ENCODE measurements at regions not wholly inside any gene's neighbourhood (a gene's known extent, or its start where the extent isn't known, plus 50 kb on each side); places are given as distances from the start of the nearest gene placed in this dataset.

GRCh38 chr10:109433434-109433833, 489.9 kb downstream of the XPNPEP1 start:
- no peaks in the 10 kb centered on the region for H3K36me3 Mint-ChIP-seq
- TF ChIP-seq ERG (CRISPR knock-in tag; IDR thresholded peaks at IDR 0.05) = no peak
- no peak for TF ChIP-seq RORB (CRISPR knock-in tag; IDR thresholded peaks at IDR 0.05)
- TF ChIP-seq FOXK1 (CRISPR knock-in tag; IDR thresholded peaks at IDR 0.05) = no peak
- no peak for TF ChIP-seq NFYB (CRISPR knock-in tag; conservative IDR thresholded peaks at IDR 0.05; ENCODE audit: low read depth)
- TF ChIP-seq STAT6 (CRISPR knock-in tag; conservative IDR thresholded peaks at IDR 0.05; ENCODE audit: low read depth) = no peak
- TF ChIP-seq SMAD3 (CRISPR knock-in tag; IDR thresholded peaks at IDR 0.05; ENCODE audit: borderline replicate concordance) = no peak
- TF ChIP-seq IRF2 (CRISPR knock-in tag; IDR thresholded peaks at IDR 0.05; ENCODE audit: borderline replicate concordance, low read depth) = no peak
- H3K9me3 Mint-ChIP-seq = no peaks in the 10 kb centered on the region
- H3K4me3 Mint-ChIP-seq = no peak overlapping the region
- no peaks in the 10 kb centered on the region for H3K27me3 Mint-ChIP-seq (ENCODE audit: low read depth)
- CTCF ChIA-PET = no interaction called here
- ATAC-seq (no peak), DNase-seq (ENCODE audit: low spot score) (no peak)
- POLR2A ChIA-PET = no interaction called here
- peaks cover 3% of the 10 kb centered on the region; the same call in 1 of the 2 replicates for H3K4me1 Mint-ChIP-seq
- H3K27ac Mint-ChIP-seq = no peak overlapping the region

GRCh38 chr10:109432281-109432680, 491.0 kb downstream of the XPNPEP1 start:
- ATAC-seq (no peak), DNase-seq (ENCODE audit: low spot score) (no peak)
- no peaks in the 10 kb centered on the region for H3K27me3 Mint-ChIP-seq (ENCODE audit: low read depth)
- ChIA-PET POLR2A (no interaction called here), CTCF (no interaction called here)
- no peaks in the 10 kb centered on the region for H3K9me3 Mint-ChIP-seq
- peaks cover 4% of the 10 kb centered on the region for H3K4me1 Mint-ChIP-seq
- no peaks in the 10 kb centered on the region for H3K36me3 Mint-ChIP-seq
- H3K27ac Mint-ChIP-seq = no peak overlapping the region
- H3K4me3 Mint-ChIP-seq = no peak overlapping the region
- TF ChIP-seq NR1H2 (CRISPR knock-in tag; IDR thresholded peaks at IDR 0.05) (no peak), E2F1 (CRISPR knock-in tag; IDR thresholded peaks at IDR 0.05) (no peak), SMAD3 (CRISPR knock-in tag; IDR thresholded peaks at IDR 0.05; ENCODE audit: borderline replicate concordance) (no peak), PREB (CRISPR knock-in tag; IDR thresholded peaks at IDR 0.05; ENCODE audit: borderline replicate concordance) (no peak), SOX15 (CRISPR knock-in tag; IDR thresholded peaks at IDR 0.05) (no peak), GRHL2 (CRISPR knock-in tag; IDR thresholded peaks at IDR 0.05; ENCODE audit: insufficient replicate concordance, severe bottlenecking) (no peak), NR3C1 (CRISPR knock-in tag; conservative IDR thresholded peaks at IDR 0.05; ENCODE audit: low read depth) (no peak), AR (CRISPR knock-in tag; IDR thresholded peaks at IDR 0.05) (no peak), ZNF317 (CRISPR knock-in tag; IDR thresholded peaks at IDR 0.05; ENCODE audit: borderline replicate concordance, low read depth) (no peak), IRF2 (CRISPR knock-in tag; IDR thresholded peaks at IDR 0.05; ENCODE audit: borderline replicate concordance, low read depth) (no peak), GTF2I (CRISPR knock-in tag; conservative IDR thresholded peaks at IDR 0.05) (no peak), IRF1 (CRISPR knock-in tag; IDR thresholded peaks at IDR 0.05) (no peak), MXD4 (CRISPR knock-in tag; IDR thresholded peaks at IDR 0.05; ENCODE audit: borderline replicate concordance) (no peak), TCF7 (CRISPR knock-in tag; IDR thresholded peaks at IDR 0.05; ENCODE audit: low read depth) (no peak), ZNF423 (CRISPR knock-in tag; IDR thresholded peaks at IDR 0.05) (no peak), ZNF281 (CRISPR knock-in tag; IDR thresholded peaks at IDR 0.05) (no peak)

Measured in WTC11 (cell line).